Left lung (tissue), 4 donors: ENCODE measurements at regions not wholly inside any gene's neighbourhood (a gene's known extent, or its start where the extent isn't known, plus 50 kb on each side); places are given as distances from the start of the nearest gene placed in this dataset.

ENCODE experiments used
- ATAC-seq: fragments of 200-7000 bp; cut with Tn5 transposase; one replicate; pipeline ENCODE4 v1.9.1; 2020; ENCODE audit warnings: moderate library complexity
- DNase-seq, 4 donors: peaks; one replicate each; pipeline ENCODE4 v3.0.0-alpha.2; 2013 to 2020
- H3K27ac ChIP-seq, 2 donors: fragments of 200-600 bp; sonication (generic) in 1 of 2; one replicate each; pipeline versions ENCODE4 v1.5.0 to v1.8.0; 2020 to 2021
- H3K27me3 ChIP-seq, 2 donors: fragments of 200-600 bp; sonication (generic) in 1 of 2; one replicate each; pipeline versions ENCODE4 v1.5.0 to v1.8.0; 2020 to 2021
- H3K36me3 ChIP-seq, 2 donors: fragments of 200-600 bp; sonication (generic) in 1 of 2; one replicate each; pipeline versions ENCODE4 v1.5.0 to v1.8.0; 2020 to 2021
- H3K4me1 ChIP-seq, 2 donors: fragments of 200-600 bp; one replicate each; pipeline ENCODE4 v1.8.0; 2021
- H3K4me3 ChIP-seq, 2 donors: fragments of 200-600 bp; sonication (generic) in 1 of 2; one replicate each; pipeline versions ENCODE4 v1.5.0 to v1.8.0; 2020 to 2021; ENCODE audit warnings: mild to moderate bottlenecking in 1 of 2
- H3K9me3 ChIP-seq, 2 donors: fragments of 200-600 bp; sonication (generic) in 1 of 2; one replicate each; pipeline versions ENCODE4 v1.5.0 to v1.8.0; 2020 to 2021
- CTCF ChIP-seq, 2 donors: fragments of 200-600 bp; sonication (generic) in 1 of 2; IDR thresholded peaks; one replicate each; pipeline versions ENCODE4 v1.5.0 to v1.8.0; 2021; ENCODE audit warnings: antibody characterized with exemption in 2 of 2
- intact Hi-C, 2 donors: fragments of 100-400 bp; cut with DNase I; formaldehyde crosslinking; loops; one replicate each; pipeline versions ENCODE4 v1.11.2 to v1.14.2; 2022
- donor health status: DM: no; HTN: yes; CAD: no.
- donor health status: DM: no; HTN: no; CAD: no.

- TF ChIP-seq CTCF (IDR thresholded peaks at IDR 0.05), result no peak
- Histone ChIP-seq H3K4me1 (no peaks in the 10 kb centered on the region), H3K9me3 (no peaks in the 10 kb centered on the region), H3K4me3 (no peak overlapping the region), H3K36me3 (no peaks in the 10 kb centered on the region), H3K27ac (no peak overlapping the region), H3K27me3 (no peaks in the 10 kb centered on the region)
- intact Hi-C loops, result no loop called here
- ATAC-seq (no peak), DNase-seq (no peak)
These were observed 135.1 kb upstream of the COL21A1 start for GRCh38 chr6:56382416-56382940.

GRCh38 chr6:56381801-56382251 lies 134.4 kb upstream of the COL21A1 start:
- no peak for ATAC-seq
- Histone ChIP-seq H3K4me3 (no peak overlapping the region), H3K27ac (no peak overlapping the region), H3K4me1 (no peaks in the 10 kb centered on the region), H3K27me3 (no peaks in the 10 kb centered on the region), H3K9me3 (no peaks in the 10 kb centered on the region), H3K36me3 (no peaks in the 10 kb centered on the region)
- DNase-seq, result no peak
- intact Hi-C loops, result no loop called here
- TF ChIP-seq CTCF (IDR thresholded peaks at IDR 0.05), result no peak

GRCh38 chr6:56380476-56380875 lies 133.1 kb upstream of the COL21A1 start:
- DNase-seq, result no peak
- intact Hi-C loops, result no loop called here
- ATAC-seq, result no peak
- H3K36me3 ChIP-seq, result no peaks in the 10 kb centered on the region
- no peak overlapping the region for H3K27ac ChIP-seq
- no peaks in the 10 kb centered on the region for H3K27me3 ChIP-seq
- H3K4me3 ChIP-seq, result no peak overlapping the region
- H3K4me1 ChIP-seq, result peaks cover 0 to under 1% of the 10 kb centered on the region in 2 donors
- H3K9me3 ChIP-seq, result no peaks in the 10 kb centered on the region
- TF ChIP-seq CTCF (IDR thresholded peaks at IDR 0.05), result no peak

- intact Hi-C loops, result no loop called here
- Histone ChIP-seq H3K4me3 (no peak overlapping the region), H3K27me3 (no peaks in the 10 kb centered on the region), H3K27ac (no peak overlapping the region), H3K4me1 (peaks cover 0 to 4% of the 10 kb centered on the region in 2 donors), H3K9me3 (no peaks in the 10 kb centered on the region), H3K36me3 (no peaks in the 10 kb centered on the region)
- no peak for ATAC-seq
- no peak for TF ChIP-seq CTCF (IDR thresholded peaks at IDR 0.05)
- no peak for DNase-seq
These were observed 131.7 kb upstream of the COL21A1 start for GRCh38 chr6:56378966-56379585.

GRCh38 chr6:56378507-56378906 lies 131.1 kb upstream of the COL21A1 start:
- Histone ChIP-seq H3K4me1 (peaks cover 0 to 4% of the 10 kb centered on the region in 2 donors), H3K36me3 (no peaks in the 10 kb centered on the region), H3K27me3 (no peaks in the 10 kb centered on the region), H3K4me3 (no peak overlapping the region), H3K27ac (no peak overlapping the region), H3K9me3 (no peaks in the 10 kb centered on the region)
- DNase-seq (no peak), ATAC-seq (no peak)
- TF ChIP-seq CTCF (IDR thresholded peaks at IDR 0.05), result no peak
- intact Hi-C loops, result no loop called here
